SU-DHL-6 (cell line): ENCODE measurements at regions not wholly inside any gene's neighbourhood (a gene's known extent, or its start where the extent isn't known, plus 50 kb on each side); places are given as distances from the start of the nearest gene placed in this dataset.

Experiments
- H2AFZ ChIP-seq: fragments of 200-600 bp; sonication (generic); 2 replicates; pipeline ENCODE4 v1.6.1; 2014; ENCODE audit warnings: low read depth, mild to moderate bottlenecking, moderate library complexity, mixed read lengths, antibody characterized with exemption, low read length; ENCODE audit not compliant: severe bottlenecking
- H3F3A ChIP-seq: fragments of 200-600 bp; shearing (Covaris generic); 2 replicates; pipeline ENCODE4 v1.6.0; 2016; ENCODE audit warnings: antibody characterized with exemption, mild to moderate bottlenecking; ENCODE audit not compliant: insufficient read depth
- H3K27ac ChIP-seq: fragments of 200-600 bp; sonication (generic); 2 replicates; pipeline ENCODE4 v1.5.1; 2016; ENCODE audit warnings: low read depth, mild to moderate bottlenecking, low read length, moderate library complexity, mixed read lengths
- H3K27me3 ChIP-seq: fragments of 200-600 bp; sonication (generic), shearing (Covaris generic); 2 replicates; pipeline ENCODE4 v1.6.0; 2014; ENCODE audit warnings: mild to moderate bottlenecking, low read length
- H3K36me3 ChIP-seq: fragments of 200-600 bp; sonication (generic); 2 replicates; pipeline ENCODE4 v1.6.1; 2014; ENCODE audit warnings: mild to moderate bottlenecking, low read length, mixed read lengths
- H3K4me2 ChIP-seq: fragments of 300-600, 200-600 bp; shearing (Covaris generic), sonication (generic); 2 replicates; pipeline ENCODE4 v1.6.0; 2014; ENCODE audit warnings: low read length, low read depth, mild to moderate bottlenecking; ENCODE audit not compliant: poor library complexity, severe bottlenecking
- H3K4me3 ChIP-seq: fragments of 200-600 bp; sonication (generic); 2 replicates; pipeline ENCODE4 v1.5.1; 2014; ENCODE audit warnings: antibody characterized with exemption, low read length, mild to moderate bottlenecking, mixed read lengths; ENCODE audit not compliant: insufficient read depth, poor library complexity, severe bottlenecking
- H3K79me2 ChIP-seq: fragments of 200-600 bp; sonication (generic); 2 replicates; pipeline ENCODE4 v1.6.1; 2014; ENCODE audit warnings: mild to moderate bottlenecking, low read length, moderate library complexity; ENCODE audit not compliant: insufficient read depth
- H3K9ac ChIP-seq: fragments of 200-600 bp; sonication (generic); 2 replicates; pipeline ENCODE4 v1.7.0; 2014; ENCODE audit warnings: mild to moderate bottlenecking, low read length
- H3K9me2 ChIP-seq: fragments of 200-600 bp; sonication (generic); replicated peaks from 2 replicates; pipeline ENCODE4 v1.6.1; 2014; ENCODE audit warnings: low read length; ENCODE audit not compliant: insufficient read depth
- H3K9me3 ChIP-seq: fragments of 200-600 bp; sonication (generic); 2 replicates; pipeline ENCODE4 v1.6.1; 2014; ENCODE audit warnings: low read length, mixed read lengths; ENCODE audit not compliant: insufficient read depth
- H4K20me1 ChIP-seq: fragments of 200-600 bp; sonication (generic); 2 replicates; pipeline ENCODE4 v1.6.1; 2014; ENCODE audit warnings: low read depth, mild to moderate bottlenecking, antibody characterized with exemption, low read length, moderate library complexity, mixed read lengths
- CTCF ChIP-seq: fragments of 200-600 bp; sonication (generic); IDR thresholded peaks from one replicate; pipeline ENCODE4 v1.5.1; 2017; ENCODE audit warnings: antibody characterized with exemption, mild to moderate bottlenecking, low read length, moderate library complexity; ENCODE audit not compliant: insufficient read depth, poor library complexity, severe bottlenecking
- EZH2phosphoT487 ChIP-seq: fragments of 200-600 bp; sonication (generic), shearing (Covaris generic); conservative IDR thresholded peaks from 2 replicates; pipeline ENCODE4 v1.6.1; 2018; ENCODE audit warnings: mild to moderate bottlenecking, antibody characterized with exemption, low read length, moderate library complexity, mixed read lengths

- Histone ChIP-seq H2AFZ (no peak overlapping the region), H3K9me2 (no peaks in the 10 kb centered on the region), H3K36me3 (no peaks in the 10 kb centered on the region), H3K9ac (no peak overlapping the region), H3K27ac (no peak overlapping the region), H3K9me3 (no peaks in the 10 kb centered on the region), H3F3A (no peaks in the 10 kb centered on the region), H3K4me2 (no peak overlapping the region), H3K4me3 (no peak overlapping the region), H4K20me1 (no peaks in the 10 kb centered on the region), H3K79me2 (no peaks in the 10 kb centered on the region), H3K27me3 (no peaks in the 10 kb centered on the region)
- TF ChIP-seq CTCF (no peak), EZH2phosphoT487 (no peak)
Measured at GRCh38 chr4:152247271-152247975, 288.5 kb downstream of the FBXW7 start.

- H3K4me2 ChIP-seq = no peak overlapping the region
- H3F3A ChIP-seq = no peaks in the 10 kb centered on the region
- H2AFZ ChIP-seq = no peak overlapping the region
- TF ChIP-seq CTCF (no peak), EZH2phosphoT487 (no peak)
- H3K9ac ChIP-seq = no peak overlapping the region
- H3K27me3 ChIP-seq = no peaks in the 10 kb centered on the region
- H3K36me3 ChIP-seq = no peaks in the 10 kb centered on the region
- no peaks in the 10 kb centered on the region for H3K9me3 ChIP-seq
- H3K4me3 ChIP-seq = no peak overlapping the region
- H3K79me2 ChIP-seq = no peaks in the 10 kb centered on the region
- H4K20me1 ChIP-seq = no peaks in the 10 kb centered on the region
- no peak overlapping the region for H3K27ac ChIP-seq
- H3K9me2 ChIP-seq = no peaks in the 10 kb centered on the region
Measured at GRCh38 chr4:152246659-152247058, 289.2 kb downstream of the FBXW7 start.

GRCh38 chr4:152245680-152246079 lies 290.2 kb downstream of the FBXW7 start:
- Histone ChIP-seq H3K4me2 (no peak overlapping the region), H3K27ac (no peak overlapping the region), H2AFZ (no peak overlapping the region), H3K79me2 (no peaks in the 10 kb centered on the region), H3K36me3 (no peaks in the 10 kb centered on the region), H3K9me2 (no peaks in the 10 kb centered on the region), H3F3A (no peaks in the 10 kb centered on the region), H3K4me3 (no peak overlapping the region), H3K9me3 (no peaks in the 10 kb centered on the region), H3K9ac (no peak overlapping the region), H3K27me3 (no peaks in the 10 kb centered on the region), H4K20me1 (no peaks in the 10 kb centered on the region)
- TF ChIP-seq CTCF (no peak), EZH2phosphoT487 (no peak)
